ENCODE measurements at regions not wholly inside any gene's neighbourhood (a gene's known extent, or its start where the extent isn't known, plus 50 kb on each side); places are given as distances from the start of the nearest gene placed in this dataset.

DNA sequence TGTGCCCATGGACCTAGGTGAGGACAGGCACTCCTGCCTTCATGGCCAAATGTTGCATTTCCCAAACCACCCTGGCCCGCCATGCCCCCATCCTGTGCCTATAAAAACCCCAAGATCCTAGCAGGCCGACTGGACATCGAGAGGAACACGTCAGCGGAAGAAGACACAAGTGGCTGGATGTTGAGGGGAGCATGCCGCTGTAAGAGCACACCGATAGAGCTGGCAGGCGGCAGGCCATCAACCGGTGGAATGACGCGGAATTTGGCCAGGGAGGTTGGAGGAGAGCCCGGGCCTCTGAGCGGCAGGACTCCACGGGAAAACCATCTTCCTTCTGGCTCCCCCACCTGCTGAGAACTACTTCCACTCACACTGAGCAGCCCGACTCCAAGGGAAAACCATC is 361.1 kb upstream of the TMPRSS15 start:
- TF ChIP-seq POLR2A (IDR thresholded peaks at IDR 0.05; ENCODE audit: low read depth), result no peak
- TF ChIP-seq, protein P1, sequence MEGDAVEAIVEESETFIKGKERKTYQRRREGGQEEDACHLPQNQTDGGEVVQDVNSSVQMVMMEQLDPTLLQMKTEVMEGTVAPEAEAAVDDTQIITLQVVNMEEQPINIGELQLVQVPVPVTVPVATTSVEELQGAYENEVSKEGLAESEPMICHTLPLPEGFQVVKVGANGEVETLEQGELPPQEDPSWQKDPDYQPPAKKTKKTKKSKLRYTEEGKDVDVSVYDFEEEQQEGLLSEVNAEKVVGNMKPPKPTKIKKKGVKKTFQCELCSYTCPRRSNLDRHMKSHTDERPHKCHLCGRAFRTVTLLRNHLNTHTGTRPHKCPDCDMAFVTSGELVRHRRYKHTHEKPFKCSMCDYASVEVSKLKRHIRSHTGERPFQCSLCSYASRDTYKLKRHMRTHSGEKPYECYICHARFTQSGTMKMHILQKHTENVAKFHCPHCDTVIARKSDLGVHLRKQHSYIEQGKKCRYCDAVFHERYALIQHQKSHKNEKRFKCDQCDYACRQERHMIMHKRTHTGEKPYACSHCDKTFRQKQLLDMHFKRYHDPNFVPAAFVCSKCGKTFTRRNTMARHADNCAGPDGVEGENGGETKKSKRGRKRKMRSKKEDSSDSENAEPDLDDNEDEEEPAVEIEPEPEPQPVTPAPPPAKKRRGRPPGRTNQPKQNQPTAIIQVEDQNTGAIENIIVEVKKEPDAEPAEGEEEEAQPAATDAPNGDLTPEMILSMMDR (IDR thresholded peaks at IDR 0.05), result no peak
